Skeletal muscle satellite cell (primary cell): ENCODE measurements at regions not wholly inside any gene's neighbourhood (a gene's known extent, or its start where the extent isn't known, plus 50 kb on each side); places are given as distances from the start of the nearest gene placed in this dataset.

Experiments used
- H3K27me3 ChIP-seq: 2 replicates; pipeline ENCODE4 v1.7.0; 2013; ENCODE audit warnings: low read length; ENCODE audit not compliant: control insufficient read depth, insufficient read depth
- H3K36me3 ChIP-seq: 2 replicates; pipeline ENCODE4 v1.7.0; 2013; ENCODE audit warnings: mild to moderate bottlenecking, control low read depth, low read length; ENCODE audit not compliant: insufficient read depth
- H3K4me1 ChIP-seq: 2 replicates; pipeline ENCODE4 v1.7.0; 2013; ENCODE audit warnings: low read length; ENCODE audit not compliant: control insufficient read depth, insufficient read depth
- H3K4me2 ChIP-seq: 2 replicates; pipeline ENCODE4 v1.7.0; 2013; ENCODE audit warnings: mild to moderate bottlenecking, low read length
- H3K4me3 ChIP-seq: 2 replicates; pipeline ENCODE4 v1.7.0; 2013; ENCODE audit warnings: low read length
- H3K9ac ChIP-seq: 2 replicates; pipeline ENCODE4 v1.7.0; 2013; ENCODE audit warnings: mild to moderate bottlenecking, low read depth, low read length, moderate library complexity
- H3K9me3 ChIP-seq: replicated peaks from 2 replicates; pipeline ENCODE4 v1.7.0; 2013; ENCODE audit warnings: mild to moderate bottlenecking, control low read depth, low read length

DNA sequence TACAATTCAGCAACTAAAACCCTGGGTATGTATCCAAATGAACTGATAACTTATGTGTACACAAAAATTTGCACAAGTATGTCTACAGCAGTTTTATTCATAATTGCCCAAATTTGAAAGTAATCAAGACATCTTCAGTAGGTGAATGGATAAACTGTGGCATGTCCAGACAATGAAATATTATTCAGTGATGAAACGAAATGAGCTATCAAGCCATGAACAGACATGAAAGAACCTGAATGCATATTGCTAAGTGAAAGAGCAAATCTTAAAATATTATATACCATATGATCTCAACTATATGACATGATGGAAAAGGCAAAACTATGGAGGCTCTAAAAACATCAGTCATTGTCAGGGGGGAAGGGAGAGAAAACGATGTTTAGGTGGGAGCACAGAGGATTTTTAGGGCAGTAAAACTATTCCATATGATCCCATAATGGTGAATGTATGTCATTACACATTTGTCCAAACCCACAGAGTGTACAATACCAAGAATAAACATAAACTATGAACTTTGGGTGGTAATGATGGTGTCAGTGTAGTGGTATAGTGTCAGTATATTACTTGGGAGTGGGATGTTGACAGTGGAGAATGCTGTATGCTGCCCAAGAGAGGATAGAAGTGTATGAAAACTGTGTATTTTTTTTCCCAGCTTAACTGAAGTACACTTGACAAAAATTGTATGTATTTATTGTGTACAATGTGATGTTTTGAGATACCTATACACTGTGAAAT, 92.8 kb upstream of the PPP2R5A start:
- H3K4me2 ChIP-seq, result no peak overlapping the region
- H3K4me3 ChIP-seq, result no peak overlapping the region
- no peaks in the 10 kb centered on the region for H3K27me3 ChIP-seq
- H3K4me1 ChIP-seq, result peaks cover 6% of the 10 kb centered on the region
- no peaks in the 10 kb centered on the region for H3K36me3 ChIP-seq
- no peak overlapping the region for H3K9ac ChIP-seq
- H3K9me3 ChIP-seq, result no peaks in the 10 kb centered on the region

DNA sequence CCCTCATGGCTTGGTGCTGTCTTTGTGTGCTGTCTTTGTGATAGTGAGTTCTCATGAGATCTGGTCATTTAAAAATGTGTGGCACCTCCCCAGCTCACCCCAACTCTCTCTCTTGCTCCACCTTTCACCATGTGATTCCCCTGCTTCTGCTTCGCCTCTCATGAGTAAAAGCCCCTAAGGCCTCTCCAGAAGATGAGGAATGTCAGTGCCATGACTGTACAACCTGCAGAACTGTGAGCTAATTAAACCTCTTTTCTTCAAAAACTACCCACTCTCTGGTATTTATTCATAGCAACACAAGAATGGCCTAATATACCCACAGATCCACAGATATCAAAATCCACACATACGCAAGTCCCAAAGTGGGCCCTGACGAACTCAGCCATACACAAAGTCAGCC, 88.9 kb upstream of the PPP2R5A start:
- no peak overlapping the region for H3K9ac ChIP-seq
- H3K36me3 ChIP-seq, result no peaks in the 10 kb centered on the region
- H3K4me2 ChIP-seq, result no peak overlapping the region
- H3K9me3 ChIP-seq, result no peaks in the 10 kb centered on the region
- no peaks in the 10 kb centered on the region for H3K27me3 ChIP-seq
- no peak overlapping the region for H3K4me3 ChIP-seq
- no peaks in the 10 kb centered on the region for H3K4me1 ChIP-seq

DNA sequence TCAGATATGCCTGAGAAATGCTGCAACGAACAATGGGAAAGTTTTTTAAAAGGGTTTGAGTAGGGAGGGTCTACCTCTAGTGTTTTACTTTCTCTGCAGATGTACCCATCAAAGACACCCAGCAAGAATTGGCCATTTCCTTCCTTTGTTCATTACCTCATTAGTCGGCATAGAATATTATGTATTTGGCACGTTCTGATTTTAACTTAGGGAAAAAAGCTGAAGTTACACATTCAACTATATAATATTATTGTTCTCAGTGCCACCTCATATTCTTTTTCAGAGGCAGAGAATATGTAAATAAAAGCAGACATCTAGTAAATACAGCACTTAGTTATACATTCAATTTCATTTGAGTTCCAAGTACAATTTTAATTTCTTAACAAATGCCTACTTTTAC, 83.7 kb upstream of the PPP2R5A start:
- H3K36me3 ChIP-seq, result no peaks in the 10 kb centered on the region
- H3K27me3 ChIP-seq, result no peaks in the 10 kb centered on the region
- no peak overlapping the region for H3K4me2 ChIP-seq
- H3K9me3 ChIP-seq, result no peaks in the 10 kb centered on the region
- no peaks in the 10 kb centered on the region for H3K4me1 ChIP-seq
- H3K9ac ChIP-seq, result no peak overlapping the region
- H3K4me3 ChIP-seq, result no peak overlapping the region

DNA sequence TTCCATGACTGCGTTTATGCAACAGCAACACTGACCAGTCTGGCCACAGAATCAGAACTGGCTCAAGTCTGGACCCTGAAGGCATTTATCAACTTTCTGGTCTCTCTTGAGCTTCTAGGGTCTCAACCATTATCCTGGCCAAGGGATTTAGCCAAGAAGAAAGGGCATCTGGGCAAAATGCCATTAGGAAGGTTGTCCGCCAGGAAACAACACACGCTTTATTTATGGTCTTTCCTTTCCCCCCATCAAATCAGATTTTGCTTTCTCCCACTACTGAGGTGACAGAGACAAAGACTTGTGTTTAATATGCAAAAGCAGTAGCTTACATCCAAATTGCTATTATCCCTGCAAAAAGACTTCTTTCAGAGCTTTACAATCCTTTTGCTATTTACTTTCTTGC, 81.6 kb upstream of the PPP2R5A start:
- no peak overlapping the region for H3K4me2 ChIP-seq
- H3K4me3 ChIP-seq, result no peak overlapping the region
- H3K9ac ChIP-seq, result no peak overlapping the region
- no peaks in the 10 kb centered on the region for H3K36me3 ChIP-seq
- H3K9me3 ChIP-seq, result no peaks in the 10 kb centered on the region
- no peaks in the 10 kb centered on the region for H3K4me1 ChIP-seq
- H3K27me3 ChIP-seq, result peaks cover 8% of the 10 kb centered on the region

DNA sequence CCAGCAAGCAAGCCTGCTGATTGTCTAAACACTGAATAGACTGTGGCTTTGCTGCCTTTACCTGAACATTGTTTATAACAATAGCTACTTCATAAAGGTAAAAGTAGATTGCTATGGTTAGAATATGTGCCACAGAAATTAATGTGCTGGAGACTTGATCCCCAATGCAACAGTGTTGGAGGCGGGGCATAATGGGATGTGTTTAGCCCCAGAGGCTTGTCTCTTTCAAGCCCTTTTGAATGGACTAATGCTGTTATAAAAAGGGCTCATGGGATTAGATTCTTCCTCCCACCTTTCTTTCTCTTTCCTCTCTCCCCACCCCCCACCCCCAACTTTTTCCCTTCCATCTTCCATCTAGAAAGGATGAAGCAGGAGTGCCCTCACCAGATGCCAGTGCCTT, 80.2 kb upstream of the PPP2R5A start:
- Histone ChIP-seq H3K4me1 (no peaks in the 10 kb centered on the region), H3K9ac (no peak overlapping the region), H3K36me3 (no peaks in the 10 kb centered on the region), H3K4me3 (no peak overlapping the region), H3K4me2 (no peak overlapping the region), H3K9me3 (no peaks in the 10 kb centered on the region), H3K27me3 (peaks cover 15% of the 10 kb centered on the region)

DNA sequence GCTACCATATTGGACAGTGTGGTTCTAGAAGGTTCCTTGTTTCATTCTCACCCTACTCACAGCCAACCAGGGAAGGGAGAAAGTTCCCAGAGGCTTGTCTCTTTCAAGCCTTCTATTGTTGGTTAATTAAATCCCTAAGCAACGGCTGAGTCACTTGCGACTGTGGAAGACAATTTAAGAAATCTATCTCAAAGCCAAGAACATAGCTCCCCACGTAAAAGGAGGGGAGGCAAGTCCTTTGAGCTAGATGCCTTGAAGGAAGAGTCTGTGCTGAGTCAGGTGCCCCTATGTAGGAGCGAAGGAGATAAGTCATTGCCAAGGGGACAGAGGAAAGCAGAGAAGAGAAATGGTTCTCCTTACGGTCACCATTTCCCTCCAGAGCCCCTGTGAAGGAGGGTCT, 79.4 kb upstream of the PPP2R5A start:
- H3K4me1 ChIP-seq, result no peaks in the 10 kb centered on the region
- H3K36me3 ChIP-seq, result no peaks in the 10 kb centered on the region
- no peak overlapping the region for H3K9ac ChIP-seq
- H3K4me3 ChIP-seq, result no peak overlapping the region
- no peaks in the 10 kb centered on the region for H3K9me3 ChIP-seq
- peaks cover 15% of the 10 kb centered on the region for H3K27me3 ChIP-seq
- H3K4me2 ChIP-seq, result no peak overlapping the region

DNA sequence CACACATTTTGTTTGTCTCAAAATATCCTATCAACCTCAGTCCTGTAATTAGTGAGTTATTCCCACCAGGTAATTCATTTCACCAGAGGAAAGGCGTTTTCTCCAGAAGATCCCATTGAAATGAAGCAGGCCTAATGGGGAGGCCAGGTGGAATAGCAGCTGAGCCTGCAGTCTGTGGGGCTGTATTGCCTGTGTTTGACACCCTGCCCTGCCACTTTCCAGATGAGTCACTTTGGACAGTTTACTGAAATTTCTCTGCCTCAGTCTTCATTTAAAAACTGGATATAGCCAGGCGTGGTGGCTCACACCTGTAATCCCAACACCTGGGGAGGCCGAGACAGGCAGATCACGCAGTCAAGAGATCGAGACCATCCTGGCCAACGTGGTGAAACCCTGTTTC, 78.1 kb upstream of the PPP2R5A start:
- H3K36me3 ChIP-seq, result no peaks in the 10 kb centered on the region
- H3K9ac ChIP-seq, result no peak overlapping the region
- H3K4me2 ChIP-seq, result no peak overlapping the region
- no peak overlapping the region for H3K4me3 ChIP-seq
- H3K9me3 ChIP-seq, result no peaks in the 10 kb centered on the region
- no peaks in the 10 kb centered on the region for H3K4me1 ChIP-seq
- H3K27me3 ChIP-seq, result peaks cover 15% of the 10 kb centered on the region

DNA sequence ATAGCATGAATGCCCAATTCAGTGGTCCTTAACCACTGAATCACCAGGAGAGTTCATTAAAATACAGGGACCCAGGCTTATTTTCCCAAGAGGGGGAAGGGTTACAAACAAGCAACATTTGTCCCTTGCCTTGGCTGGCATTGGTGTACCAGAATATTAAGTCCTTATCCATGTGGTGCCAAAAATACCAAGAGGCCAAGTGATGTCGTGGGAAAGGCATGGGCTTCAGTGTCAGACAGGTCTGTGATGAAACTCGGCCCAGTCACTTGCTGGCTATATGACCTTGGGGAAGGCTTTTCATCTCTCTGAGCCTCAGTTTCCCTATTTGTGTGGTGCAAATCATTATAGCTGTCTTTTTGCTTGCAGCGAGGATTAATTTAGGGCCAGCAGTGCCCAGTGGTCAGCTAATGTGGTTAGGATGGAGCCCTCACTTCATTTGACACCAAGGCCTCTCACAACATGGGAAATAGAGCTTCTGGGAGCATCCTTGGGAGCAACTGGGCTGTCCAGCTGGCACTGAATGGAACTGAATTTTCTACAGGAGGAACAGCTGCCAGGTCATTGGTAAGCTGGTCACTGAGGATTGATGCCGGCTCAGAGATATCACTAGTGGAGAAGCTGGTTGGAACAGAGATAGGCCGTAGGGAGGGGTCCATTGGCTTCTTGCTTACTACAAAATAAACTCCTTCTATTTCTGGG, 77.2 kb upstream of the PPP2R5A start:
- H3K4me2 ChIP-seq, result no peak overlapping the region
- H3K4me3 ChIP-seq, result no peak overlapping the region
- no peaks in the 10 kb centered on the region for H3K9me3 ChIP-seq
- peaks cover 15% of the 10 kb centered on the region for H3K27me3 ChIP-seq
- H3K9ac ChIP-seq, result no peak overlapping the region
- H3K36me3 ChIP-seq, result no peaks in the 10 kb centered on the region
- no peaks in the 10 kb centered on the region for H3K4me1 ChIP-seq

DNA sequence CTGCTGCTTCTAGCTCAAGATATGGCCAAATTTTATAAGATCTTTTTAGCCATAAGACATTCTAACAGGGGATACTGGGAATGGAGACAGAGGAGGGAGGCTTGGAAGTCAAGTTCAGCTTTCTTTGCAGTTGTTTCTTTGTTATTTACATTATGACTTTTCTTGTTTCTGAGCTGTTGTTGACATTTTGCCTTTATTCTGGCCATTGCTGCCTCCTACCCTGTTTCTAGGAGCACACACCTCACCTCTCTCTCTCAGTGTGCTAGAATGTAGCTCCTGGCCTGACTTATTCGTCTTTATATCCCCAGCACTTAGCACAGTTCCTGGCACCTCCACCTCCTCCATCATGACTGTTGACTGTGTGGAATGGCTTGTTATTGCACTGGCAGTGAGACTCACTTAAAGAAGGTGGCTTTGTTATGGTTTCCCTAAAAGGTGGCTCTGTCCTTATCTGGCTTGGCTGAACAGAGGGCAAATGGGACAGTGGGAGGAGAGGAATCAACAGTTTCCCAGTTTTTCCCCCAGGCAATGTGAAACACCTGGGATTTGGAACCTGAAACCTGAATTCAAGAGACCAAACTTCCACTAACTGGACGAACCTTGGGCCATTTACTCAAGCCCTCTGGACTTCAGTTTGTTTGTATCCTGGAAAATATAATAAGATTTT, 76.1 kb upstream of the PPP2R5A start:
- Histone ChIP-seq H3K4me1 (no peaks in the 10 kb centered on the region), H3K4me2 (no peak overlapping the region), H3K9me3 (no peaks in the 10 kb centered on the region), H3K4me3 (no peak overlapping the region), H3K9ac (no peak overlapping the region), H3K27me3 (peaks cover 15% of the 10 kb centered on the region), H3K36me3 (no peaks in the 10 kb centered on the region)

DNA sequence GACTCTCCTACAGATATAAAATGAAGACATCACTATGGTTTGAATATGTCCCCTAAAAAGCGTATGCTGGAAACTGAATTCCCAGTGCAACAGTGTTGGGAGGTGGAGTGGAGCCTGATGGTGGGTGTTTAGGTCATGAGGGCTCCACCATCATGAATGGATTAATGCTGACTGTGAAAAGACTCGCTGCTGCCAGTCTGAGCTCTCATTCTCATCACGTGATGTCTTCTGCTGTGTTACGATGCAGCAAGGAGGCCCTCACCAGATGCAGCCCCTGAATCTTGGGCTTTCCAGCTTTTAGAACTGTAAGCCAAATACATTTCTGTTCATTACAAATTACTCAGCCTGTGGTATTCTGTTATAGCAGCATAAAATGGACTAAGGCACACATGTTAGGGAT, 73.8 kb upstream of the PPP2R5A start:
- Histone ChIP-seq H3K4me3 (no peak overlapping the region), H3K9ac (no peak overlapping the region), H3K4me1 (no peaks in the 10 kb centered on the region), H3K4me2 (no peak overlapping the region), H3K36me3 (no peaks in the 10 kb centered on the region), H3K9me3 (no peaks in the 10 kb centered on the region), H3K27me3 (peaks cover 15% of the 10 kb centered on the region)

DNA sequence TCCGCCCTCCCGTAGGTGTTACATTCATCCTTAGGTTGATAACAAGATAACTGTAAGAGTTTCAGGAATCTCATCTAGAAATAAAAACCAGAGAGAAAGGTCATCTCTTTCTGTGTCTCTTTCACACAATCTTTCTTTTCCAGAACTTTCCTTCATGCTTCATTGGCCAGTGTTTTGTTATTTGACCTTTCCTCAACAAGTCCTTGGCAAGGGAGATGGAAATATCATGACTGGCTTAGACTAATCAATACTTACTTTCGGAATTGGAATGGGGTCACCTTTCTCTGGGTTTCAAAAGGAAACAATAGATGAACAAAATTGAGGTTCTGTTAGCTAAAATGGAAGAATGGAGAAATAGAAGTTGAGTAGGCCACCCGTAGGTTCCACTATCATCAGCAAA, 72.9 kb upstream of the PPP2R5A start:
- Histone ChIP-seq H3K36me3 (no peaks in the 10 kb centered on the region), H3K9ac (no peak overlapping the region), H3K4me3 (no peak overlapping the region), H3K4me1 (no peaks in the 10 kb centered on the region), H3K4me2 (no peak overlapping the region), H3K27me3 (peaks cover 15% of the 10 kb centered on the region), H3K9me3 (no peaks in the 10 kb centered on the region)
